Sigmoid colon (tissue), 4 donors: ENCODE measurements at regions not wholly inside any gene's neighbourhood (a gene's known extent, or its start where the extent isn't known, plus 50 kb on each side); places are given as distances from the start of the nearest gene placed in this dataset.

Experiments used
- EP300 ChIP-seq, 4 donors: sonication (generic); formaldehyde crosslinking; IDR thresholded peaks; one replicate each; pipeline ENCODE4 v1.6.1; 2017; ENCODE audit warnings: antibody characterized with exemption in 4 of 4
- POLR2A ChIP-seq, 2 donors: fragments of 450-650 bp; IDR thresholded peaks; one replicate each; pipeline ENCODE4 v1.6.1; 2016; ENCODE audit warnings: antibody characterized with exemption in 2 of 2, mild to moderate bottlenecking in 2 of 2, moderate library complexity in 2 of 2
- POLR2AphosphoS5 ChIP-seq, 4 donors: sonication (generic); formaldehyde crosslinking; IDR thresholded peaks; one replicate each; pipeline ENCODE4 v1.6.1; 2017; ENCODE audit warnings: antibody characterized with exemption in 4 of 4
- TF ChIP-seq, protein P1 (sequence below), 4 experiments: fragments of 450-650 bp in 3 of 4; fragments of 200-600 bp in 1 of 4; IDR thresholded peaks; one replicate each; pipeline ENCODE4 v1.5.1; 2016 to 2019; ENCODE audit warnings: antibody characterized with exemption in 4 of 4, mild to moderate bottlenecking in 3 of 4, moderate library complexity in 2 of 4

DNA sequence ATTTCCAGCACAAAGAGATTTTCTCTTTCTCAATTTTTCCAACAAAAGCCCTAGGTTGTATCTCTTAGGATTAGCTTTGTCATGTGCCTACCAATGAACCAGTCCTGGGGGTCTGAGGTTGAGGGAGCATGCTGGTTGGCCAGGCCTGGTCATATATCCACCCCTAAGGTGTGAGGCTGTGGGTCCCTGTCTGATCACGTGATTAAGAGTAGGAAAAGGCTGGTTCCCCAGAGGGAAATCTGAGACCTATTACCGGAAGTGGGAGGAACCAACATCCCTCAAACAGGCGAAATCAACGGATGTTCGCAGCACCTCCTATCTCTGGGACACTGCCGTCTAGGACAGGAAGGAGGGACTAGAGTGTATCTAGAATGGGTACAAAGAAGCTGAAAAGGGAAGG, 185.7 kb upstream of the IRX5 start:
- no peak for TF ChIP-seq POLR2A (IDR thresholded peaks at IDR 0.05)
- TF ChIP-seq, protein P1, sequence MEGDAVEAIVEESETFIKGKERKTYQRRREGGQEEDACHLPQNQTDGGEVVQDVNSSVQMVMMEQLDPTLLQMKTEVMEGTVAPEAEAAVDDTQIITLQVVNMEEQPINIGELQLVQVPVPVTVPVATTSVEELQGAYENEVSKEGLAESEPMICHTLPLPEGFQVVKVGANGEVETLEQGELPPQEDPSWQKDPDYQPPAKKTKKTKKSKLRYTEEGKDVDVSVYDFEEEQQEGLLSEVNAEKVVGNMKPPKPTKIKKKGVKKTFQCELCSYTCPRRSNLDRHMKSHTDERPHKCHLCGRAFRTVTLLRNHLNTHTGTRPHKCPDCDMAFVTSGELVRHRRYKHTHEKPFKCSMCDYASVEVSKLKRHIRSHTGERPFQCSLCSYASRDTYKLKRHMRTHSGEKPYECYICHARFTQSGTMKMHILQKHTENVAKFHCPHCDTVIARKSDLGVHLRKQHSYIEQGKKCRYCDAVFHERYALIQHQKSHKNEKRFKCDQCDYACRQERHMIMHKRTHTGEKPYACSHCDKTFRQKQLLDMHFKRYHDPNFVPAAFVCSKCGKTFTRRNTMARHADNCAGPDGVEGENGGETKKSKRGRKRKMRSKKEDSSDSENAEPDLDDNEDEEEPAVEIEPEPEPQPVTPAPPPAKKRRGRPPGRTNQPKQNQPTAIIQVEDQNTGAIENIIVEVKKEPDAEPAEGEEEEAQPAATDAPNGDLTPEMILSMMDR (IDR thresholded peaks at IDR 0.05): no peak
- TF ChIP-seq POLR2AphosphoS5 (IDR thresholded peaks at IDR 0.05): no peak
- TF ChIP-seq EP300 (IDR thresholded peaks at IDR 0.05): no peak
